HEK293 (cell line): ENCODE measurements at regions not wholly inside any gene's neighbourhood (a gene's known extent, or its start where the extent isn't known, plus 50 kb on each side); places are given as distances from the start of the nearest gene placed in this dataset.

Source experiments
- BCL11A ChIP-seq: fragments of 450-650 bp; formaldehyde crosslinking; IDR thresholded peaks from 2 replicates; pipeline ENCODE4 v1.5.1; 2016; ENCODE audit warnings: low read depth, missing biosample characterization, missing genetic modification characterization
- ZNF175 ChIP-seq: fragments of 450-650 bp; formaldehyde crosslinking; IDR thresholded peaks from 2 replicates; pipeline ENCODE4 v1.5.1; 2016; ENCODE audit warnings: missing biosample characterization, missing genetic modification characterization

DNA sequence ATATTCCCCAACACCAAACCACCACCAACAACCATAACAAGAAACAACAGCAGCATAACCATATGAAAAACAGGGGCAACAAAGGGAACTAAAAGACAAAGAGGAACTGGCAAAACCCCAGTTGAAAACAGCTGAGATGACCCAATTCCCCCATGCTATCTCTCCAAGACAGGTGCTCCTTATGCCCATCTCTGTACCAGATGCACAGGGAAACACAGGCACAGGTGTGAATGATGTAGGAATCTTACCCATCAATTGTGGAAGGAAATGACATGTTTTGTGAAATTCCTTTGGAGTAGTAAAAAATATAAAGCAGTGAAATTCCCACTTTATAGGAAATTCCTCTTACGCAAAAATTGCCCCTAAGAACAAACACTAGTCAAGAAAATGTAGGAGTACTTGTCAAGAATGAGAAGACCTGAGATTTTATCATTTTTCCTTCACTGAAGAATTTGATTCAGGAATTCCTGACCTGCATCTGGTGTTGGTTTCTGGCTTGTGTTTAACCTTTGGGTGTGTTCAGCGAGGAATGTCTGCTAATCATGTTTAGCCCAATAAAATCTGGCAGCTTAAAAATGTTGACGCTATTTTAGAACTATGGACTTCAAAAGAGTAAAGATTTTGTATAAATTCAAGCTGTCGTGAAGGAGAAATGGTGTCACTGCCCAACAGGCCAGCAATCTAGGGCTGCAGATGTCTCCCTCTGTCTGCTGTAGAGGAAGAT is 67.7 kb upstream of the ARHGAP28 start:
- no peak for TF ChIP-seq ZNF175 (tag by site-specific recombination)
- TF ChIP-seq BCL11A (tag by site-specific recombination): no peak
